CD4-positive, alpha-beta memory T cell (primary cell): ENCODE measurements at regions not wholly inside any gene's neighbourhood (a gene's known extent, or its start where the extent isn't known, plus 50 kb on each side); places are given as distances from the start of the nearest gene placed in this dataset.
"Not testable (repeated sequence)": the region's sequence is repeated elsewhere in the genome, so short reads cannot be mapped to it uniquely, and the experiment has no call there.

Experiments used
- CTCF ChIA-PET: fragments of 350-600 bp; sonication (Branson Sonifier 250); formaldehyde crosslinking; loops from one replicate; lab custom pipeline; 2021; ENCODE audit warnings: inconsistent platforms; ENCODE audit not compliant: partially characterized antibody; lab: Charles Lee
- POLR2A ChIA-PET: fragments of 350-600 bp; sonication (Branson Sonifier 250); formaldehyde crosslinking; loops from one replicate; lab custom pipeline; 2021; ENCODE audit not compliant: partially characterized antibody; lab: Charles Lee
- DNase-seq, 5 donors: peaks; one replicate each; pipeline versions ENCODE4 v3.0.0 to v3.0.0-alpha.2; 2020 to 2022; ENCODE audit warnings: mixed read lengths in 1 of 5
- H3K27ac ChIP-seq: one replicate; pipeline ENCODE4 v1.7.0; 2013; ENCODE audit warnings: low read depth, low read length
- H3K27me3 ChIP-seq: 2 replicates; pipeline ENCODE4 v1.7.0; 2013; ENCODE audit warnings: mild to moderate bottlenecking, low read length, moderate library complexity; ENCODE audit not compliant: insufficient read depth
- H3K36me3 ChIP-seq: 2 replicates; pipeline ENCODE4 v1.7.0; 2013; ENCODE audit warnings: mild to moderate bottlenecking, low read length, moderate library complexity; ENCODE audit not compliant: insufficient read depth
- H3K4me1 ChIP-seq: 2 replicates; pipeline ENCODE4 v1.7.0; 2013; ENCODE audit warnings: mild to moderate bottlenecking, low read length, moderate library complexity; ENCODE audit not compliant: insufficient read depth
- H3K4me3 ChIP-seq, 2 donors: one replicate each; pipeline ENCODE4 v1.7.0; 2013; ENCODE audit warnings: low read length in 2 of 2, mild to moderate bottlenecking in 1 of 2
- H3K9me3 ChIP-seq, 2 donors: one replicate each; pipeline ENCODE4 v1.7.0; 2013; ENCODE audit warnings: low read length in 2 of 2, control low read depth in 1 of 2; ENCODE audit not compliant: control insufficient read depth in 1 of 2
- H3K27ac Mint-ChIP-seq, 7 donors: one replicate each; pipeline ENCODE4 v1.8.0; 2020 to 2021; ENCODE audit warnings: mixed read lengths in 7 of 7, mild to moderate bottlenecking in 6 of 7, inconsistent platforms in 3 of 7, moderate library complexity in 3 of 7
- H3K27me3 Mint-ChIP-seq, 2 donors: one replicate each; pipeline ENCODE4 v1.8.0; 2020 to 2021; ENCODE audit warnings: mixed read lengths in 2 of 2
- H3K36me3 Mint-ChIP-seq, 2 donors: one replicate each; pipeline ENCODE4 v1.8.0; 2020 to 2021; ENCODE audit warnings: mixed read lengths in 2 of 2, inconsistent platforms in 1 of 2, mild to moderate bottlenecking in 1 of 2
- H3K4me1 Mint-ChIP-seq, 4 donors: one replicate each; pipeline ENCODE4 v1.8.0; 2020 to 2021; ENCODE audit warnings: mixed read lengths in 4 of 4, mild to moderate bottlenecking in 1 of 4
- H3K4me3 Mint-ChIP-seq, 8 donors: one replicate each; pipeline ENCODE4 v1.8.0; 2020 to 2021; ENCODE audit warnings: mixed read lengths in 8 of 8, mild to moderate bottlenecking in 7 of 8, moderate library complexity in 6 of 8, inconsistent platforms in 3 of 8
- H3K9me3 Mint-ChIP-seq, 8 donors: one replicate each; pipeline ENCODE4 v1.8.0; 2020 to 2021; ENCODE audit warnings: mixed read lengths in 8 of 8, mild to moderate bottlenecking in 5 of 8, inconsistent platforms in 3 of 8, moderate library complexity in 1 of 8
- intact Hi-C: fragments of 100-400 bp; cut with micrococcal nuclease; formaldehyde crosslinking; loops from one replicate; pipeline ENCODE4 v1.15.1; 2023

- H3K27ac Mint-ChIP-seq, H3K9me3 Mint-ChIP-seq, H3K4me1 Mint-ChIP-seq, H3K27me3 ChIP-seq, H3K27me3 Mint-ChIP-seq, H3K9me3 ChIP-seq, H3K36me3 Mint-ChIP-seq, H3K36me3 ChIP-seq, H3K4me3 Mint-ChIP-seq, POLR2A ChIA-PET, H3K27ac ChIP-seq, H3K4me1 ChIP-seq, CTCF ChIA-PET, H3K4me3 ChIP-seq, DNase-seq, intact Hi-C loops: not testable (repeated sequence)
These were observed 86.8 kb upstream of the SEC22B start for GRCh38 chr1:120262791-120263751.

GRCh38 chr1:120257778-120258105, 81.4 kb upstream of the SEC22B start:
- H3K27ac ChIP-seq, H3K9me3 ChIP-seq, H3K4me3 ChIP-seq, H3K36me3 Mint-ChIP-seq, H3K9me3 Mint-ChIP-seq, H3K4me1 Mint-ChIP-seq, DNase-seq, H3K4me3 Mint-ChIP-seq, H3K27me3 Mint-ChIP-seq, intact Hi-C loops, H3K27ac Mint-ChIP-seq, POLR2A ChIA-PET, H3K4me1 ChIP-seq, H3K27me3 ChIP-seq, H3K36me3 ChIP-seq, CTCF ChIA-PET: not testable (repeated sequence)

- H3K9me3 ChIP-seq, CTCF ChIA-PET, H3K4me1 ChIP-seq, POLR2A ChIA-PET, H3K27ac ChIP-seq, H3K4me3 ChIP-seq, DNase-seq, H3K36me3 ChIP-seq, H3K27me3 Mint-ChIP-seq, H3K27me3 ChIP-seq, H3K36me3 Mint-ChIP-seq, H3K4me3 Mint-ChIP-seq, H3K9me3 Mint-ChIP-seq, H3K4me1 Mint-ChIP-seq, intact Hi-C loops, H3K27ac Mint-ChIP-seq: not testable (repeated sequence)
These were observed 80.9 kb upstream of the SEC22B start for GRCh38 chr1:120257064-120257777.

GRCh38 chr1:120250756-120251155, 74.4 kb upstream of the SEC22B start:
- H3K9me3 ChIP-seq, H3K36me3 Mint-ChIP-seq, H3K4me3 Mint-ChIP-seq, H3K27me3 Mint-ChIP-seq, H3K9me3 Mint-ChIP-seq, POLR2A ChIA-PET, H3K27ac Mint-ChIP-seq, H3K27me3 ChIP-seq, H3K36me3 ChIP-seq, intact Hi-C loops, H3K27ac ChIP-seq, H3K4me1 Mint-ChIP-seq, DNase-seq, CTCF ChIA-PET, H3K4me1 ChIP-seq, H3K4me3 ChIP-seq: not testable (repeated sequence)

GRCh38 chr1:120248726-120249427, 72.6 kb upstream of the SEC22B start:
- H3K27me3 Mint-ChIP-seq, H3K4me3 Mint-ChIP-seq, POLR2A ChIA-PET, H3K9me3 Mint-ChIP-seq, H3K27ac Mint-ChIP-seq, H3K36me3 ChIP-seq, H3K9me3 ChIP-seq, DNase-seq, CTCF ChIA-PET, H3K27me3 ChIP-seq, intact Hi-C loops, H3K36me3 Mint-ChIP-seq, H3K4me3 ChIP-seq, H3K4me1 ChIP-seq, H3K4me1 Mint-ChIP-seq, H3K27ac ChIP-seq: not testable (repeated sequence)

- H3K27ac Mint-ChIP-seq, H3K4me1 Mint-ChIP-seq, H3K27me3 Mint-ChIP-seq, H3K9me3 Mint-ChIP-seq, intact Hi-C loops, H3K4me1 ChIP-seq, POLR2A ChIA-PET, H3K27me3 ChIP-seq, CTCF ChIA-PET, H3K27ac ChIP-seq, DNase-seq, H3K36me3 ChIP-seq, H3K4me3 ChIP-seq, H3K4me3 Mint-ChIP-seq, H3K36me3 Mint-ChIP-seq, H3K9me3 ChIP-seq: not testable (repeated sequence)
These were observed 71.9 kb upstream of the SEC22B start for GRCh38 chr1:120248203-120248602.

- H3K4me3 Mint-ChIP-seq, H3K4me3 ChIP-seq, POLR2A ChIA-PET, H3K4me1 ChIP-seq, H3K36me3 Mint-ChIP-seq, H3K36me3 ChIP-seq, H3K27me3 Mint-ChIP-seq, H3K27ac Mint-ChIP-seq, intact Hi-C loops, DNase-seq, H3K9me3 ChIP-seq, H3K9me3 Mint-ChIP-seq, H3K4me1 Mint-ChIP-seq, CTCF ChIA-PET, H3K27me3 ChIP-seq, H3K27ac ChIP-seq: not testable (repeated sequence)
These were observed 67.5 kb upstream of the SEC22B start for GRCh38 chr1:120243867-120244266.
